ENCODE measurements at regions not wholly inside any gene's neighbourhood (a gene's known extent, or its start where the extent isn't known, plus 50 kb on each side); places are given as distances from the start of the nearest gene placed in this dataset.

DNA sequence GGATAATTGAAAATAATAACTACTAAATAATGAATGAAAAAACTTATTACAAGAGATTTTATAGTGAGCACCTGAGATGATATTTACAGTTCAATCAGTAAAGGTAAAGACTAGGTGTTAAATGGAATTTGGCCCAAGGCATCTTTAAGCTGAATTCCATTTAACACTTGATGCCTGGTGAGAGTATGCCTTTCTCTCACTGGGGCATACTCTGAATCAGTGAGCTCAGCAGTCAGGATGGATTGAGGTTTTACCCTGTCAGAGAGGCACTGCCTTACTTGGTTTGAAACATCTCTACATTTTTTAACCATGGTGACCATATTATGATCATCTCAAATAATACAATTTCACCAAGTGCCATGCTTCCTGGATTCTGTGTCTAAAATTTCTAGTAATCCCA lies 1416.3 kb downstream of the MAT2B start:
- DNase-seq, result no peak

DNA sequence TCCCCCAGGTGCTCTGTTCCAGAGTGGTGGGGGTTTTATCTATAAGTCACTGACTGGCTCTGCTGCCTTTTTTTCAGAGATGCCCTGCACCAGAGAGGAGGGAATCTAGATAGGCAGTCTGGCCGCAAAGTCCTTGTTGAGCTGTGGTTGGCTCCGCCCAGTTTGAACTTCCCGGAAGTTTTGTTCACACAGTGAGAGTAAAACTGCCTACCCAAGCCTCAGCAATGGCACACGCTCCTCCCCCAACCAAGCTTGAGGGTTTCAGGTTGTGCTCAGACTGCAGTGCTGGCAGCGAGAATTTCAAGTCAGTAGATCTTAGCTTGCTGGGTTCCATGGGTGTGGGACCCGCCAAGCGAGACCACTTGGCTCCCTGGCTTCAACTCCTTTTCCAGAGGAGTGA lies 1428.6 kb downstream of the MAT2B start:
- DNase-seq, result no peak

DNA sequence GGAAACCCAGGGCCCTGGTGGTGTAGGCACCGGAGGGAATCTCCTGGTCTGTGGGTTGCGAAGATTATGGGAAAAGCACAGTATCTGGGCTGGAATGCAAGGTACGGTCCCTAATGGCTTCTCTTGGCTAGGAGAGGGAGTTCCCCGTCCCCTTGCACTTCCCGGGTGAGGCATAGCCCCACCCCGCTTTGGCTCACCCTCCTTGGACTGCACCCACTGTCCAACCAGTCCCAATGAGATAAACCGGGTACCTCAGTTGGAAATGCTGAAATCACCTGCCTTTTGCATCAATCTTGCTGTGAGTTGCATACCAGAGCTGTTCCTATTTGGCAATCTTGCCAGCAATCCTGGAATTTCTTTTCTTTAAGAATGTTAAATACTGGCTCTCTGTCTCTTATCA lies 1429.1 kb downstream of the MAT2B start:
- DNase-seq, result no peak

DNA sequence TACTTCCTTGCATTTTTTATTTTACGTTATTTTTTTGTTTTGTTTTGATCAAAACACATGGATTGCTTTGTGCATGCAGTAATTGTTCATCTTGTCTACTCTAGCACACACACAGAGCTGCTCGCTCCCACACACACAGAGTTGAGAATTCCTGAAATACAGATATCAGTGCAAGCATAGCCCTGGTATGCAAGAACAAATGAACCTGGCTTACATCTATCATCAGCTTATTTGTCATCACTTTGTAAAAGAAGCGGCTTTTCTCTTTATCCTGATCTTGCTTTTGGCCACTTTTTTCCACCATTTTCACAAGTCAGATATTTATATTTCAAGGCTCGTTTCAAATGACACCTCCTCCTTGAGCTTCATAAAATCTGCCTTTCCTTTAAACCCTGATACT lies 1435.7 kb downstream of the MAT2B start:
- DNase-seq, result no peak

DNA sequence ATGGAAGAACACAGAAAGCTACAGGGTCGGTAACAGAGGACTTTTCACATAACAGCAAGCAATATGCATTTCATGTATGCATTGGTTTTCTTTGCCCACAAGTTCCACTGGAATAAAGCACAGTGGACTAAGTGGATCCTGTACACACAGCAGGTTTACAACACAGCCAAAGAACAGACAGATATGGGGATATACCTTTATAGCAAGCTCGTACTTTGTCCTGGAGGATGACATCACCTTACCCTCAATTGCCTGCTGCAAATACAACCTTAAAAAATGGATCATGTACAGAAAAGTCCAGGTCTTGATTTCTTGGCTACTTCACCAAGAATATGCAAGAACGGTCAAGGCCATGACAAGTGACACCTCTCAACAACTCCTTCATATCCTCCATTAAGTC lies 1445.5 kb downstream of the MAT2B start:
- no peak for DNase-seq

GRCh38 chr5:164951570-164951969 lies 1446.2 kb downstream of the MAT2B start:
- DNase-seq, result no peak

GRCh38 chr5:164958688-164959087 lies 1453.3 kb downstream of the MAT2B start:
- no peak for DNase-seq

- DNase-seq, result no peak
These were observed 1454.3 kb downstream of the MAT2B start for GRCh38 chr5:164959761-164960160.

DNA sequence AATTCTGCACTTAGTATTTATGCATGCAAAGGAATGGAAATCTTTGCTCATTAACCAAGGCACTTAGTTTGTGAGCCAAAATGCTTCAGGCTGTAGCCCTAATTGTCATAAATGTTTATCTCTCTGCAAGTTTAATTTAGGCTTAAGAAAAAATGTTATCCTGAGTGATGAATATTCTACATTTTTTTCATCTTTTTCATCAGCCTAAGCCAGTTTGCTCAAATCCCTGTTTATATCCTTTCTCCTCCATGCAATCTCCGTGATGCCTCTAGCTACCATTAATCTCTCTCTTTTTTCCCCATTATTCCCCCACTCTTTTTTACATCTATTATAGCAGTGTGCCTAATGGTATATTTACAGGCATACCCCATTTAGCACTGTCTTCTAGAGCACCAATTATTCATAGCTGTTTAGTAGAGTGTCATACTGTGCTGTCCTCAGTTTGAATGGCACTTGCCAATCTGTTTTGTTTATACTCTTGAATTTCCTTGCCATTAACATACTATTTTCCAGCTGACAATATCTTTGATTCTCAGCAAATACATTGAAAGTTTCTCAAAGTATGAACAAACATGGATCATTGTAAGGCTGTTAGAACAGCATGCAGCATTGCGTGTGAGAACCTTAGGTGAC lies 1457.0 kb downstream of the MAT2B start:
- DNase-seq, result no peak

DNA sequence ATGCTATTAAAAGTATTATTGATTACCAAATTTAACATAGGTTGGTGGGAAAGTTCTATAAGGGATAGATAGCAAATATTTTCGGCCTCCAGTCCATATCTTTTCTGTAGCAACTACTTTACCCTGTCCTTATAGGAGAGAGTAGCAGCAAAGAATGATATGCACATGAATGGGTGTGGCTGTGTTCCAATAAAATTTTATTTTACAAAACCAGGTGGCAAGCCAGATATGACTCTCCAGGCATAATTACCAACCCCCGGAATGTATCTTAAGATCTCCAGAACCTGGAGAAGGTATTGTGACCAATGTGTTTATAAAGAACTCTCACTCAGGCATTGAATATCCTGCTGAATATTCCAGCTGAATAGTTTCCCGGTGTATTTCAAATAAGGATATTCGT lies 1461.2 kb downstream of the MAT2B start:
- DNase-seq, result no peak

DNA sequence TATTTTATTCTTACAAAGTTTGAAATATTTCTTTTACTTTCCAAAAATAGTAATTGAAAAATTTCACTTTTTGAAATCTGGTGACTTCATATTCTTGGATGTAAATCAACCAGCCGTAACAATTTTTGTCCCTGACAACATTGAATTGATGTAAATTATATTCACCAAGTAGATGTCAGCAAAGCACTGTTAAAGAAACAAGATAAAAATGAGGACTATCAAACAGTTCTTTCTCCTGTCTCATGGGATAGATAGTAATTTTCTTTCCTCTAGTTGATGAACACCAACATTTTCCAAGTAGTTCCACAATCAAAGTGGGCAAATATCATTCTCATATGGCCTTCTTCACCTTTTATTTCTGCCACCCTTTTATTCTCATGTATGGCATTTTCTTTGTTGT lies 1461.9 kb downstream of the MAT2B start:
- DNase-seq, result no peak

- no peak for DNase-seq
These were observed 1467.6 kb downstream of the MAT2B start for GRCh38 chr5:164972973-164973372.

DNA sequence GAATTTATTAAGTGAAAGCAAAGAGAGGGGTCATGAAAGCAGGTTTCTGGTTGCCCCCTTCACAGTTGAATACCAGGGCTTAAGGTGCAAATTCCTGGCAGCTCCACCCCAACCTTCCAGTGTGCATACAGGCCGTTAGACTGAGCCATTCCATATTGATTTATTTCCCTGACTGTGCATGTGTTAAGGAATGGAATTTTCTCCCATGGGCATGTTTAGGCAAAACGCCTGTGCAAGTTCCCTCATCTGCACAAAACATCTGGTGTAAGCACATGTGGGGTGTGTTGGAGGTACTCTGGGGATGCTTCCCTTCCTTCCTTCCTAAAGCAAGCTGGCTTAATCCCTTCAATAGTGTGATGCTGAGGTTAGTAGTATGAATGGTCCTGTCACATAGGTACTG lies 1470.6 kb downstream of the MAT2B start:
- DNase-seq, result no peak

DNA sequence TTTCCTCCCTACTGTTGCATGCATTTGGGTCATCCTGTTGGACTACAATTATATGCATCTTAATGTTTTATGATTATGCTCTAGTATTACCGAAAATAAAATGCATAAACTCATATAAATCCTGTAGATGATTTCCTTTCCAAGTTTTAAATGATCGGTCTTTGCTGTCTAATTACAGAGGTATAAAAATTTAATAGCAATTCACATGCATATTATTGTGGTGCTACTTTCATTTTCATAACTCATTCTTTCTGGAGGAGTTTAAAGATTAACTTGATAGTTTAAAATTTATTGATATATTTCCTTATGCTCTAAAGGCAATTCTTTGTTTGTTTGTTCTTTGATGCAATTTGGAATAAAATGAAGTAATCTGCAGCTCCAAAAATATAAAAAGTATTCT lies 1475.1 kb downstream of the MAT2B start:
- DNase-seq, result no peak

GRCh38 chr5:164998142-164998541 lies 1492.7 kb downstream of the MAT2B start:
- DNase-seq, result no peak

GRCh38 chr5:164998590-164998989 lies 1493.2 kb downstream of the MAT2B start:
- no peak for DNase-seq

GRCh38 chr5:165000479-165001190 lies 1495.2 kb downstream of the MAT2B start:
- no peak for DNase-seq

- no peak for DNase-seq
These were observed 1497.9 kb downstream of the MAT2B start for GRCh38 chr5:165003283-165003682.

DNA sequence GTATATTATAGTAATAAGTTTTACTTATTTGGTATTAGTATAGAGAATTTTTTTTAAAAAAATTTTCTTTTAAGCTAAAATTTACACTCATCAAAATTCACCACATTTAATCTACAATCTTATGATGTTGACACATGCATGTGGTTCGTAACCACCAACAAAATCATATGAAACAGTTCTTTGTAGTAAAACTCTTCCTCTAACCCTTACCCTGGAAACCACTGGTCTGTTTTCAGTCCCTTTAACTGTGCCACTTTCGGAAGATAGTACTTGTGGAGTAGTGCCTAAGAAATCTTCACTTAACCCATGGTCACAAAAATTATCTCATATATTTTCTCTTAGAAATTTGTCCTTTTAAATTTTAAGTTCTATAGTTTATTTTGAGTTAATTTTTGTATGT lies 1498.8 kb downstream of the MAT2B start:
- no peak for DNase-seq

GRCh38 chr5:165014439-165014838 lies 1509.0 kb downstream of the MAT2B start:
- DNase-seq, result no peak

DNA sequence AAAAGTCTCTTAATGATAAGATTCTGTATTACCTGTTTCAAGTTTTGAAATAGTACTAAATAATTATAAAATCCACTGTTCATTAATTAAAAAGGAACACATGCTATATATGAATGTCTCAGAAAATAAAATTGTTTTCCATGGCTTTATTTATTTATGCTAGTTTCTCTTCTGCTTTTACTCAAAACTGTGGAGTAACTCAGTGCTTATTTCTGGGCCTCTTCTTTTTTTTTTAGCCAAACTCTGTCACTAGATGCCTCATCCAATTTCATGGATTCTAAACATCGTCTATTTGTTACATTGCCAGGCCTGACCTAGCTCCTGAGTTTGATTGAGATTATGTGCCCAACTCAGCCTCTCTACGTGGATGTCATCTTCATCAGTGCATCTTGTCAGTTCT lies 1509.7 kb downstream of the MAT2B start:
- DNase-seq, result no peak

DNA sequence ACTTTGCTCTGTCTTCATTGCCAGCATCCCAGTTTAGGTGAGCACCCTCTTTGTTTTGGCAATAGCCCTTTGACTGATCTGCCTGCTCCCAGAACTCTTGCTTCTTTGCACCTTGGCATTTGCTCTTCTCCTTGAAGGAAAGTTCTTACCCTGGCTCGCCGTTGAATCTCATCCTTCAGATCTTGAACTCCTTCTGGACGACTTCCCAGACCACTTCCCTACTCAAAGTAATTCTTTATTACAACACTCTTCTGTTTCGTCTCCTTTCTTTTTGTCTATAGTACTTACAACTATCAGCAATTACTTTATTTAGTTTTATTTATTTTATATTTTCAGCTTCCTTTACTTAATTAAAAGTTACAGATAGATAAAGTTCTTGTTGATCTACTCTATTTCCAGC lies 1510.1 kb downstream of the MAT2B start:
- DNase-seq, result no peak

- no peak for DNase-seq
These were observed 1521.6 kb downstream of the MAT2B start for GRCh38 chr5:165026971-165027370.

DNA sequence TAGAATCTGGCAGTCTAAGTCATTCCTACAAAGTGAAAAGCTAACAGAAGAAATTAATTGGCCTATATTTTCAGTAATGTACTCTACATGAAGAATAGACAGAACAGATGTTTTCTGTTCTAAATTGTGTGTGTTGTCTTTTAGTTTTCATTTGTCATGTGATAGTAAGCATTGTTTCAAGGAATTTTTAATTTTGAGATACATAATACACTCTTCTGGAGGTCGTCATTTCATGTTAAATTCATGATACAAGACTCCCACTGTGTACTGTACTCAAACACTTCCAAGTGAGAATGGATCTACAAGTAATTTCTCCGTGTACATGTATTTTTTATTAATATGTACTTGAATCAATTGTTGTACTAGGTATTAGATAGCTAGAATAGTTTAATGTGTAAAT lies 1522.9 kb downstream of the MAT2B start:
- no peak for DNase-seq
